ENCODE measurements at regions not wholly inside any gene's neighbourhood (a gene's known extent, or its start where the extent isn't known, plus 50 kb on each side); places are given as distances from the start of the nearest gene placed in this dataset.
"Not testable (repeated sequence)": the region's sequence is repeated elsewhere in the genome, so short reads cannot be mapped to it uniquely, and the experiment has no call there.

DNA sequence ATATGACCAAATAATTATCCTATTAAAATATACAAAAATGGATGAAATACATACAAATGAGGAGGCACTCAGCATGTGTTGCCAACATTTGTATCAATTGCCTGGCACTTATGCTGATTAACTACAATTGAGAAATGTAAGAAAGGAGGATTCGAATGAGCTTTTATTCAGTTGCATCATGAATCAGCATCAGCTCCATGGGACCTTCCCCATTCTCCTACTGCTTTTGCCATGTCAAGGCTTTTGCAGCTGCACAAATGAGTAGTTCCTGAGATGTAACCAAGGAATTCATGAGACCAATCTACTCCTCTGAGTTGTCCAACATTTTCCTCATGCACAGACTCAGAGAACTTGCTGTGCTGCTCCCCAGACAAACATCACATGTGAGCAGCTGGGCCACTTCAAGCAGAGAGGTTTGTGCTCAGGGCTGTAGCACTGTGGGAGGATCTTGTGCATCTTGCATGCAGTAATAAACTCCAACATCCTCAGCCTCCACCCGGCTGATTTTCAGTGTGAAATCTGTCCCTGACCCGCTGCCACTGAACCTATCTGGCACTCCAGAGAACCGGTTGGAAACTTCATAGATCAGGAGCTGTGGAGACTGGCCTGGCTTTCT is 504.3 kb downstream of the RPIA start:
- H3K4me3 Mint-ChIP-seq (ENCODE audit: unreplicated experiment); H3K36me3 Mint-ChIP-seq (ENCODE audit: insufficient read depth, unreplicated experiment); H3K9me3 Mint-ChIP-seq (ENCODE audit: unreplicated experiment); H3K9me3 ChIP-seq; H3K4me1 ChIP-seq; BruUV-seq (replicated peaks); H3K36me3 ChIP-seq (ENCODE audit: control insufficient read depth, insufficient read depth, low read length); H3K4me3 ChIP-seq (ENCODE audit: low read depth, low read length); H3K27me3 Mint-ChIP-seq (ENCODE audit: insufficient read depth, unreplicated experiment); intact Hi-C loops (cut with micrococcal nuclease; ENCODE audit: unreplicated experiment); DNase-seq; CTCF ChIA-PET; H3K27me3 ChIP-seq (replicated peaks; ENCODE audit: control insufficient read depth, insufficient read depth, low read length); H3K27ac Mint-ChIP-seq (ENCODE audit: unreplicated experiment); POLR2A ChIA-PET; H3K4me1 Mint-ChIP-seq (ENCODE audit: low read depth, unreplicated experiment): not testable (repeated sequence)

GRCh38 chr2:89196719-89197118 is 505.2 kb downstream of the RPIA start:
- H3K9me3 Mint-ChIP-seq (ENCODE audit: unreplicated experiment); H3K27ac Mint-ChIP-seq (ENCODE audit: unreplicated experiment); H3K36me3 Mint-ChIP-seq (ENCODE audit: insufficient read depth, unreplicated experiment); intact Hi-C loops (cut with micrococcal nuclease; ENCODE audit: unreplicated experiment); DNase-seq; CTCF ChIA-PET; POLR2A ChIA-PET; H3K4me1 ChIP-seq; H3K27me3 ChIP-seq (replicated peaks; ENCODE audit: control insufficient read depth, insufficient read depth, low read length); H3K27me3 Mint-ChIP-seq (ENCODE audit: insufficient read depth, unreplicated experiment); H3K4me1 Mint-ChIP-seq (ENCODE audit: low read depth, unreplicated experiment); H3K4me3 Mint-ChIP-seq (ENCODE audit: unreplicated experiment); H3K4me3 ChIP-seq (ENCODE audit: low read depth, low read length); H3K36me3 ChIP-seq (ENCODE audit: control insufficient read depth, insufficient read depth, low read length); BruUV-seq (replicated peaks); H3K9me3 ChIP-seq: not testable (repeated sequence)

- H3K4me3 ChIP-seq (ENCODE audit: low read depth, low read length); H3K4me3 Mint-ChIP-seq (ENCODE audit: unreplicated experiment); H3K9me3 ChIP-seq; H3K27me3 Mint-ChIP-seq (ENCODE audit: insufficient read depth, unreplicated experiment); H3K27me3 ChIP-seq (replicated peaks; ENCODE audit: control insufficient read depth, insufficient read depth, low read length); H3K36me3 Mint-ChIP-seq (ENCODE audit: insufficient read depth, unreplicated experiment); BruUV-seq (replicated peaks); intact Hi-C loops (cut with micrococcal nuclease; ENCODE audit: unreplicated experiment); H3K27ac Mint-ChIP-seq (ENCODE audit: unreplicated experiment); H3K9me3 Mint-ChIP-seq (ENCODE audit: unreplicated experiment); CTCF ChIA-PET; H3K4me1 Mint-ChIP-seq (ENCODE audit: low read depth, unreplicated experiment); H3K4me1 ChIP-seq; DNase-seq; POLR2A ChIA-PET; H3K36me3 ChIP-seq (ENCODE audit: control insufficient read depth, insufficient read depth, low read length): not testable (repeated sequence)
Measured at GRCh38 chr2:89198026-89198425, 506.6 kb downstream of the RPIA start.

- H3K36me3 Mint-ChIP-seq (ENCODE audit: insufficient read depth, unreplicated experiment); intact Hi-C loops (cut with micrococcal nuclease; ENCODE audit: unreplicated experiment); H3K9me3 Mint-ChIP-seq (ENCODE audit: unreplicated experiment); H3K27ac Mint-ChIP-seq (ENCODE audit: unreplicated experiment); DNase-seq; H3K27me3 ChIP-seq (replicated peaks; ENCODE audit: control insufficient read depth, insufficient read depth, low read length); H3K4me3 Mint-ChIP-seq (ENCODE audit: unreplicated experiment); BruUV-seq (replicated peaks); H3K4me1 ChIP-seq; H3K4me1 Mint-ChIP-seq (ENCODE audit: low read depth, unreplicated experiment); H3K36me3 ChIP-seq (ENCODE audit: control insufficient read depth, insufficient read depth, low read length); POLR2A ChIA-PET; H3K4me3 ChIP-seq (ENCODE audit: low read depth, low read length); H3K9me3 ChIP-seq; CTCF ChIA-PET; H3K27me3 Mint-ChIP-seq (ENCODE audit: insufficient read depth, unreplicated experiment): not testable (repeated sequence)
Measured at GRCh38 chr2:89199453-89200246, 508.2 kb downstream of the RPIA start.

DNA sequence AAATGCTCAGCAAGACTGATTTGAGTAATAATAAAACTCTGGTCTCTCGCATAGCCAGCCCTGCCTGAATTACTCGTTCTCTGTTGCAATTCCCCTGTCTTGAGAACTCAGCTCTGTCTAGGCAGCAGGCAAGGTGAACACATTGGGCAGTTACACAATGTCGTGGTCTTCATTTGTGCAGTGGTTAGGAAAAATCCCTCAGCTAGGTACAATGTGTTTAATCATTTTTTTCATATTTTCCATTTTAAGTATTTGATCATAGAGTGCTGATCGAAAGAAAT is 508.7 kb downstream of the RPIA start:
- H3K9me3 ChIP-seq; H3K4me3 ChIP-seq (ENCODE audit: low read depth, low read length); CTCF ChIA-PET; H3K27me3 Mint-ChIP-seq (ENCODE audit: insufficient read depth, unreplicated experiment); H3K4me1 ChIP-seq; H3K27ac Mint-ChIP-seq (ENCODE audit: unreplicated experiment); intact Hi-C loops (cut with micrococcal nuclease; ENCODE audit: unreplicated experiment); H3K4me1 Mint-ChIP-seq (ENCODE audit: low read depth, unreplicated experiment); H3K36me3 Mint-ChIP-seq (ENCODE audit: insufficient read depth, unreplicated experiment); H3K27me3 ChIP-seq (replicated peaks; ENCODE audit: control insufficient read depth, insufficient read depth, low read length); DNase-seq; H3K4me3 Mint-ChIP-seq (ENCODE audit: unreplicated experiment); BruUV-seq (replicated peaks); H3K36me3 ChIP-seq (ENCODE audit: control insufficient read depth, insufficient read depth, low read length); H3K9me3 Mint-ChIP-seq (ENCODE audit: unreplicated experiment); POLR2A ChIA-PET: not testable (repeated sequence)

DNA sequence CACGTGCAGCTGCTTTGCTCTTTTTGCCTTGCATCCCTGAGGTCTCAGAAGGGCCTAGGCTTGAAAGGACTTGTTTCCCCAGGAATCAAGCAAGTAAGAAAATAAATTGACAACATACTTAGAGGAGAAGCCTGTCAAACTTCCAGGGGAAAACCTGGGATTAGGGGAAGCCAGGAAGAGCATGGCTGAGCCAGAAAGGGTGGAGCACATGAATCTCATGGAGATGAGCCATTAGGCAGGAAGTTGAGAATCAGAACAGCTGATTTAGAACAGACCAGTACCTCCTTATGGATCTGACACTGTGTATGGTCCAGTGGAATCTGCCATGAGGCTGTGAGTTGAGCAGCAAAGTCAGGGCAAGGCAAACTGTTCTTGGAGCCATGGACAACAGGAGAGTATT is 511.0 kb downstream of the RPIA start:
- H3K36me3 Mint-ChIP-seq (ENCODE audit: insufficient read depth, unreplicated experiment); intact Hi-C loops (cut with micrococcal nuclease; ENCODE audit: unreplicated experiment); H3K27ac Mint-ChIP-seq (ENCODE audit: unreplicated experiment); DNase-seq; H3K4me3 ChIP-seq (ENCODE audit: low read depth, low read length); CTCF ChIA-PET; H3K4me3 Mint-ChIP-seq (ENCODE audit: unreplicated experiment); POLR2A ChIA-PET; H3K4me1 ChIP-seq; H3K36me3 ChIP-seq (ENCODE audit: control insufficient read depth, insufficient read depth, low read length); H3K9me3 ChIP-seq; H3K4me1 Mint-ChIP-seq (ENCODE audit: low read depth, unreplicated experiment); H3K9me3 Mint-ChIP-seq (ENCODE audit: unreplicated experiment); H3K27me3 ChIP-seq (replicated peaks; ENCODE audit: control insufficient read depth, insufficient read depth, low read length); H3K27me3 Mint-ChIP-seq (ENCODE audit: insufficient read depth, unreplicated experiment); BruUV-seq (replicated peaks): not testable (repeated sequence)
